Stimulated activated CD4-positive, alpha-beta T cell treated with anti-CD3 and anti-CD28 coated beads, Interleukin-2, amount 100 ng/mL, for 48 hours (primary cell): ENCODE measurements at regions not wholly inside any gene's neighbourhood (a gene's known extent, or its start where the extent isn't known, plus 50 kb on each side); places are given as distances from the start of the nearest gene placed in this dataset.
"Not testable (repeated sequence)": the region's sequence is repeated elsewhere in the genome, so short reads cannot be mapped to it uniquely, and the experiment has no call there.

Experiments used
- DNase-seq, 2 donors: peaks; one replicate each; pipeline ENCODE4 v3.0.0-alpha.2; 2020

DNA sequence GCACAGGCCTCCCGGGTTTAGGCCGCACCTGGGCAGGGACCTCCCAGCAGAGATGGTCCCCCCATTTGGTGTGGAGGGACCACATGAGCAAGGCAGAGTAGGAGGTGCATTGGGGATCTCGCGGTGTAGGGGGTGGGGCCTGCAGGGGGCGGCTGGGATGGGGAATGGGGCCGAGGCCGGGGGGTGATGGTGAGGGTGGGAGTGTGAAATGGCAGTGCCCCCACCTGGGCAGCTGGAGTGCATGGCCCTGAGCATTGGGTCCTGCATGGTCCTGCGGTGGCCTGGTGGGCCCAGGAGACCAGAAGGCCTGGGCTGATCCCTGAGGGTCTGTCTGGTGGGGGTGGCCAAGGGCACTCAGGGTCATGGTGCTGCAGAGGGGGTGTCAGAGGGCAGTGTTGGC, 111.8 kb downstream of the KIF26A start:
- no peak for DNase-seq

DNA sequence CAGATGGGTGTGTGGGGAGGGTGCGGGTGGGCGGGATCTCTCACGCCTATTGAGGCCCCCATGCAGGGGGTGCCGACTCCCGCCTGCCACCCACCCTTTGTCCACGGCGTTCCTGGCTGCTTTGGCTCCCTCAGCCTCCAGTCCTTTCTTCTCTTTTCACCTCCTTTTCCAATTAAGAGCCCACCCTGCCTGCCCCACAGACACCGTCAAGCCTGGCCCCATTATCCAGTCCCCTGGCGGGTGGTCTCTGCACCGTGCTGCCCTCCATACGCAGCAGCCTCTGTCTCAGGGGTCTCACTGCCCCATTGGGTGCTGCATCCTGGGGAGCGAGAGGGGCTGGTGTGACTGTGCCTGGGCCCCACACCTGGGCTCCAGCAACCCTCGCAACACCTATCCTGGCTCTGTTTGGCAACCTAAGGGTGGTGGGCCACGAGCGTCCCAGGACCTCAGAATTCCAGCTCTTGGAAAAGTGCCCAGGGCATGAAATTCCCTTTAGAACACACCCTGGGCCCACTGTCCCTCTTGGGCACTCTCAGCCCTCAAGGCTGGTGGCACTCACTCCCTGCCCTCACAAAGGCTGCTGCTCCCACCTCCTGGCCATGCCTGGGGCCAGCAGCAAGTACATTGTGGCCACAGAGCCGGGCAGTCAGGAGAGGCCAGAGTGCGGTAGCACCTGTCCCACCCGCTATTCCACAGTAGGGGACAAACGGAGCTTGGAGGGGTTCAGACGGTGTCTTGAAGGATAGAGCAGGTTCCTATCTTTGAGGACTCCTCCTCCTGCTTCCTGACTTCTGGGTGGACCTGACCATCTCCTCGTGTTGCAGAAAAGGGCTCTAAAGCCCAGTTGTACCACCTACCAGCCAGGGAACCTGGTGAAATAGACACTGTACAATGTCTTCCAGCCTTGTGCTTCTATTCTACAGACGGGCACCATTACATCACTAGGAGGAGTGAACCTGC, 114.1 kb downstream of the KIF26A start:
- no peak for DNase-seq

DNA sequence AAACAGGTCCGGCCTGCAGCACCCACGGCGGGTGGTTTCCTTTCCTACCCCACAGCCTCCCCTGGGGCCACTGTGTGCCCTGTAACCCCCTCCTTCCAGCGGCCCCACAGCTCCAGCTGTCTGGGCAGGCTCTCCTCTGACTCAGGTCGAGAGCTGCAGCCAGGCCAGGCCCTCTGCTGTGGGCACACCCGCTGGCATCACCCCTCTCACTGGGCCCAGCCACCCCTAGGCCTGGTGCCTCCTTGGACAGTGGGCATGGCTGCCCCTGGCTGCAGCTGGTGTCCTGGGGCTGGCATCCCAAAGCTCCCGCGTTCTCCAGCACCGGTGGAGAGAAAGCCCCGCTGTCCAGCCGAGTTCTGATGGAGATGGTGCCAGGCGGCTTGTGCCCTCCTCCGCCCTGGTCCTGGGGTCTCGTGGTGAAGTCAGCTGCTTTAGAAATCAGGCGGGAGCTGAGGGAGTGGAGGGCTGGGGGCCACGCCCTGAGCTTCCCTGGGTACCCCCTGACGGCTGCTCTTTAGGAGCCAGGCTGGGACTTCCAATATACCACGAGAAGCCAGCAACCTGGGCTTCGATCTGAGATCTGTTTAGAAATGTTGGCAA, 114.9 kb downstream of the KIF26A start:
- DNase-seq = no peak

DNA sequence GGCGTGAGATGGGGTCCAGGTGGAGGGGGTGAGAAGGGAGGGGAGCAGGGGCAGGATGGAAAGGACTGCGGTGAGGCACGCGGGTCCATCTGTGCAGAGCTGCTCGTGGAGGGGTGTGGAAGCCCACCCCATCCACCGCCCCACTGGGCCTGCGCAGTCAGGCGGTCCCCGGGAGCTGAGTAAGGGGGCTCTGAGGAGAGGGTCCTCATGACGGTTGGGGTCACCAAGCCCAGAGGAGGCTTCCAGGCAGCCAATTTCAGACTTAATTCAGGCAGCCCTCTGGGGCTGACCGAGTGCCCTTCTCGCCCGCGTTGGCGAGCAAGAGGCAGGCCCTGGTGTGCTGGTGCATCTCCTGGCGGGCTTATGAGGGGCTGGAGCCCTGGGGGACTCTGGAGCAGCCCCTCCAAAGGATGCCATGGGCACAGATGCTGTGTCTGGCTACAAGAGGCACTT, 115.5 kb downstream of the KIF26A start:
- DNase-seq = no peak

DNA sequence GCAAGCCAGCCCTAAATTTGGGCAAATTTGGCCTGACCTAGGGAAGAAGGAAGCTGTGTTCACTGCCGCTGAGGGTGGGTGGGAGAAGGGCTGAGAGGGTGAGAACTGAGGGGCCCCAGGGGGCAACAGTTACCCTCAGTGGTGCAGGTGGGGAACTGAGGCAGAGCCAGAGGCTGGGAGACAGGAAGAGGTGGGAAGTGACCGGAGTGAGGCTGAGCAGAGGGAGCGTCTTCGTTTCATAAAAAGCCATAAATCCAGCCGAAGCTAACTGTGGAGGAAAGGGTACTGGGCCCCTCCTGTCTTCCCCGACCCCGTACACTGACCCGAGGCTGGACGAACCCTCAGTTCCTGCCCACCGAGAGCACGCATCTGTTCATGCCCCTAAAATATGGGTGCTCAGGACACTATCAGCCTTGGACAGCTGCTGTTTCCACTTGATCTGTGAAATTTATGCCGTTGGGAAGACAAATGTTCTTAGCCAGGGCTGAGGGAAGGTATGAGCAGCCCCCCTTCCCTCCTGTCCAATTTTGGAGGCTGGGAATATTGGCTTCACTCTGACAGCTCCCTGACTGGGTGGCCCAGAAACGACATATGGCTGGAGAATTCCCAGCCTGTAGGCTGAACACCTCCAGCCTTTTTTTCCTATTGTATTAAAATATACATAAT, 116.5 kb downstream of the KIF26A start:
- no peak for DNase-seq

DNA sequence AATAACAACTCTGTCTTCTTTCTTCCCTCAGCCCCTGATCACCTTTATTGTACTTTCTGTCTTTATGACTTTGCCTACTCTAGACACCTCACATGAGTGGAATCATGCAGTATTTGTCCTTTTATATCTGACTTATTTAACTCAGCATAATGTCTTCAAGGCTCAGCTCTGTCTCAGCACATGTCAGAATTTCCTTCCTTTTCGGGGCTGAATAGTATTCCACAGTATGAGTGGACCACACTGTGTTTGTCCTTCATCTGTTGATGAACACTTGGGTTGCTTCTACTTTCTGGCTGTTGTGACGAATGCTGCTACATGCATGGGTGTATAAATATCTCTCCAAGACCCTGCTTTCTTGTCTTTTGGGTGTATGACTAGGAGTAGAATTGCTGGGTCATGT, 117.6 kb downstream of the KIF26A start:
- no peak for DNase-seq

DNA sequence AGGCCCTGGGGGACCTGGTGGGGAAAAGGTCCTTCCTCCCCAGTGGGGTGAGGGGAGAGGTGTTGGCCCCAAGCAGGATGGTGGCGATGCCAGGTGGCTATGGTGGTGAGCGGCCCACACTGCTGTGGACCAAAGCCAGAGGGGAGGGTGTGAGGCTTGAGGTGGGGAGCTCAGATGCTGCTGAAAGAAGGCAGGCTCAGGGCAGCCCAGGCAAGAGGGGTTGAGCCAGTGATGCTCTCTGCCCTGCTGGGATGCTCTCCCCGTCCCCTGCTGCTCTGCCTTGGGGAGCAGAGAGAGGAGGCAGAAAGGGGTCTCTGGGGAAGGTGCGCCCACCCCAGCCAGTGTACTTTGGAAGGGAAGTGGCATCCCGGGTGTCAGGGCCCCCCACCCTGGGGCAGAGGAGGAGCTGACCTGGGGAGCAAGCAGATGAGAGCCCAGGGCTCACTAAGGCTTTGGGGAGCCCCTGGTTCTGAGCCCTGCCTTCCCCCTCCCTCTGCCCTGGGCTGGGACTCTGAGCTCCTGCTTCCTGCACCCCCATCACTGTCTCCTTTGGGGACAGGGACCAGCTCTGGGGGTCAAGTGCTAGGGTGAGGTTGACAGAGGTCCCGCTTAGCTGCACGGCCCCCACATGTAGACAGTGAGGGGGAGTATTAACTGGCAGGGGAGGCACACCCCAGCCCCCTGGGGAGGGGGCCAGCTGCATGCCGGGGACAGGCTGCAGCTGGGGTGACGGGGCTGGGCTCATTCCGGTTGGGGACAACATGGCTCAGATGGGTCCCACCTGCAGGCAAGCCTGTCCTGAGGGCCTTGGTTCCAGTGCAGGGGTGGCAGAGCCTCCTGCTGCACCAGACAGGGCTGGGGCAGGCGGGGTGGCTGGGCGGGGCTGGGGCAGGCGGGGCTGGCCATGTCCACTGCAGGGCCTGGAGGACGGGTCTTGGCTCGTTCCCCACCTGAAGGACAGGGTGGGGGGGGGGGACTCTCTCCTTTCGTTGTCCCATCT, 124.4 kb downstream of the KIF26A start:
- DNase-seq = no peak

DNA sequence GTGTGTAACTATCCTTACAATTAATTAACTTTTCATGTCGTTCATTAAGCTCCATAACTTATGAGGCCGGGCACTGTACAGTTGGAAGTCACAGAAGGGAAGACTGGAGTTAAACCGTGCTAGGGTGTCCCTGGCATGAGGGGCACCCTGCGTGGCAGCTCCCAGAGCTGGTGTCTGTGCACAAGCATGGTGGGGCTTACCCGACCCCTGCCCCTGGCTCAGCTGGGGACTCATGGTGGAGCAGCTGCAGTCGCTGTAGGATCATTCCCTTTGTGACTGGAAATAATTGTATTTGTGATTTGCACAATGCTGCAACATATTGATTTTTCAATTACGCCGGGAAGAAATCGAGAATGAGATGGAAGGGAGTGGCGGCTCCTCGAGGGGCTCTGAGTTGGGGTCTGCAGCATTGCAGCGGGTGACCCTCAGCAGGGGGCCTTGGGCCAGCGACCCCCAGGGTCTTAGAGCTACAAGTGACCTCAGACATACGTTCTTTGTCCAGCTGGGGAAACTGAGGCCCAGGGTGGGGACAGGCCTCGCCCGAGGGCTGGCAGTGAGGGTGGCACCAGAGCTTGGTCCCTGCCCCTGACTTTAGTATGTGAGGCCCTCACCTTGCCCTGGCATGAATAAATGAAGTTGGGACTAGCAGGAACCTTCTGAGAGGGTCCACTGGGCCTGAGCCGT, 125.4 kb downstream of the KIF26A start:
- DNase-seq = no peak

DNA sequence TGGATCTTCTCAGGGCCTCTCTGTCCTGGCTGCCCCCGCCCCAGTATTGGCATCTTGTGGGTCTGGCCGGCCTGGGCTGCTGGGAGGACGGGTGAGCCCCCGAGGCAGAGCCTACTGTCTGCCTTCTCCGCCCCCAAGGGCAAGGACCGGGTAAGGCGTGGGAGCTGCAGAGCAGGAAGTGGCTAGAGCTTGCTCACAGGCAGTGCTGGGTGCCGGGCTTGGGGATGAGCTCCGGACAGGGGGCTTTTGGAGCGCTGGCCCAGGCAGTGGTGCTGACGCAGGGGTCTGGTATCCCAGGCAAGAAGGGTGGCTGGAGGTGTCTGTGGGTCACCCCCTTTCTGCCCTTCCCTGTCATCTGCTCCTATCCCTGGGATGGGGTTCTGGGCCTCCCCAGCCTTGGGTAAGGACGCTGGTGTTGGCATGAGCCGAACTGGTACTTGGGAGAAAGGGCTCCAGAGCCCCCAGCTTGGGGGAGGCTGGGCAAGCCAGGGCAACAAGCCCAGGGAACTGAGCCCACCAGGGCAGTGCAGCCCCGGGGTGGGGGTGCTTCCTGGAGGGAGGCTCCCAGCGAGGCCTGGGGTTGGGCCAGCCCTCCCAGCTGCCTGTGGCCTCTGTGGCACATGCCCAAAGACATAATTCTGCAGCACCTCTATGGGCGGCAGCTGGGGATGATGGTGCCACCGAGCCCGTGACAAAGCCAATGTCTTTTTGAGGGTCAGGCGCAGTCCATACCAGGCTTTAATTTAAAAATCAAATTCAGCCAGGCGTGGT, 126.3 kb downstream of the KIF26A start:
- no peak for DNase-seq

DNA sequence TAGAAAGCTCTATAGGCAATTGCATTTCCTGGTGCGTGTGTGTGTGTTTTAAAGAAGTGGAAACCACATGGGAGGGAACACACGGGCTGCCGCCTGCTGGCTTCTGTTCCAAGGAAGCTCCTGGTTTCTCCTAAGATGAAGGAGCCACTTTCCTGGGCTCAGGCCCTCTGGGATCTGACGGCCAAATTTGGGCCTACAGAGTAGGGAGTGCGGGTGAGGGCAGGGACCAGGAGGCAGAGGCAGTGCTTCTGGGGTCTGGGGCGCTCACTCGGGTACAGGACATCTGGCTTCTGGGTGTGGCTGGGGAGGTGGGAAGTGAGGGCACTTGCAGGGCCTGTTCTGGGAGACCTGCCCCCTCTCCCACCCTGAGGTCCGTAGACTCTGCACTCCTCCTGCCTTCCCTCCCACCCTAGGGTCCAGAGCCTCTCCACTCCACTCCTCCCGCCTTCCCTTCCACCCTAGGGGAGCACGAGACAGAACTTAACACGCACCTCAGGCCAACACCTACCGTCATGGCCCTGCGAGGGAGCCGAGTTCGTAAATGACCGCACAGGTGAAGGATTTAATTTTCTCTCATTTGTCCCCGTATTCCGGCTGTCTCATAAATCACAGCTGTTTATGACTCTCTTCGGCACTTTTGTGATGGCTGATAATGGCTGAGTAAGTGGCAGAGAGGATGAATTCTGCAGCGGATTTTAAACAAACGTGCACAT, 127.7 kb downstream of the KIF26A start:
- no peak for DNase-seq

DNA sequence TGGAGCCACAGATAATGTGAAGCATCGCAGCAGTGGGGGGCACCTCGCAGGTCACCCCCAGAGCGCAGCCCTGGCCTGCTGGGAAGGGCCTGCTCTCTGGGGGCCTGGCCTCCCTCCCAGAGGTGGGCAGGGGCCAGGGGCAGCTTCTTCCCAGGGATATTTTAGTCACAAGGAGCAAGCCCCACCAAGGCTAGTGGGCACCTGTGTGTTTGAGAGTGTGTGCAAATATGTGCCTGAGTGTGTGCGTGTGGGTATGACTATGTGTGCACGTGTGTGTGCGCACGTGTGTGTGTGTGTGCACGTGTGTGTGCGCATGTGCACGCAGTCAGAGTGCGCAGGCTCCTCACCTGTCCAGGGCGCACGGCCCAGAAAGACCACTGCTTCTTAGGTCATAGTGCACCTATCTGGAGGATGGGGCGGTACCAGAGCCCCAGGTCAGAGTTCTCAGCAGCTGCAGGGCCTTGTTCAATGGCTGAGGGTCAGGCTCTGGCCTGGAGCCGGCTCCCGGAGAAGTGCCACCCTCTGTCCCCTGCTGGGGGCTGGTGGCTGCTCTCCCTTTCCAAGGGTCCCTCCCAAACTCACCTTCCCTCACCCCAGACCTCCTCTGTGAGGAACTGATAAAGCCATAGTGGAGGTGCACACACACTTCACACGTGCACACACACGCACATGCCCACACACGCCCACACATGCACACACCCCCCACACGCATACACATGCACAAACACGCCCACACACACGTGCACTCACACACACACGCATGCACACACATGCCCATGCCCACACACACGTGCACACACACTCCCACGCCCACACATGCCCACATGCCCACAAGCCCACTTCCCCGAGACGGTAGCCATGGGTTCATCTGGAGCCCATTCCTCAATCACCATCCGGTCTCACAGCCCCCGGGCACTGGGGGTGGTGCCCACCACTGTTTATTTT, 128.5 kb downstream of the KIF26A start:
- DNase-seq = no peak

DNA sequence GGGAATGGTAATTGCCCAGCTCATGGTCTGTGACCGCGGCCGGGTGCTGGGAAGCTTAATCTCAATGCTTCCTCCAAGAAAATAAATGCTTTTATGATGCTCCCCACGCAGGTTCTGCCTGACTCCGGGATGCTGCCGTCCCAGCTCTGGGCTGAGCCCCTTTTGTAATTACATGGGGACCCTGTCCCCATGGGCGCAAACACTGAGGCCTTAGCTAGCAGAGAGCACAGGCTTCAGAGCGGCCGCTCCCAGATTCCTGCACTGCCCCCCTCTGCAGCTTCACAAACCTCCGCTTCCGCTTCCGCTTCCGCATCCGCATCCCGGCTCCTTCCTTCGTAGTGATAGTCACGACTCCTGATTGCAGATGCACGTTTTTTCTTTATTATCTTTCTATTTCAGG, 129.5 kb downstream of the KIF26A start:
- no peak for DNase-seq

DNA sequence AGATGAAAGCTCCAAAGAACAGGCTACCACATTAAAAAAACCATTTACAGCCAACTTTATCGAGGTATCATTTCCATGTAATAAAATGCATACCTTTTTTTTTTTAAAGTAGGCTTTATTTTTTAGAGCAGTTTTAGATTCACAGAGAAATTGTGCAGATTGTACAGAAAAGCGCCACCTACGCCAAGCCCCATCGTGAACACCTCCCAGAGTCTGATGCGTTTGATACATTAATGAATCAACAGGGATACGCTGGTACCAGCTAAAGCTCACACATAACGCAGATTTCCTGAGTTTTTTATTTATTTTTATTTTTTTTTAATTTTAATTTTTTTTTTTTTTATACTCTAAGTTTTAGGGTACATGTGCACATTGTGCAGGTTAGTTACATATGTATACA, 129.9 kb downstream of the KIF26A start:
- DNase-seq = no peak

DNA sequence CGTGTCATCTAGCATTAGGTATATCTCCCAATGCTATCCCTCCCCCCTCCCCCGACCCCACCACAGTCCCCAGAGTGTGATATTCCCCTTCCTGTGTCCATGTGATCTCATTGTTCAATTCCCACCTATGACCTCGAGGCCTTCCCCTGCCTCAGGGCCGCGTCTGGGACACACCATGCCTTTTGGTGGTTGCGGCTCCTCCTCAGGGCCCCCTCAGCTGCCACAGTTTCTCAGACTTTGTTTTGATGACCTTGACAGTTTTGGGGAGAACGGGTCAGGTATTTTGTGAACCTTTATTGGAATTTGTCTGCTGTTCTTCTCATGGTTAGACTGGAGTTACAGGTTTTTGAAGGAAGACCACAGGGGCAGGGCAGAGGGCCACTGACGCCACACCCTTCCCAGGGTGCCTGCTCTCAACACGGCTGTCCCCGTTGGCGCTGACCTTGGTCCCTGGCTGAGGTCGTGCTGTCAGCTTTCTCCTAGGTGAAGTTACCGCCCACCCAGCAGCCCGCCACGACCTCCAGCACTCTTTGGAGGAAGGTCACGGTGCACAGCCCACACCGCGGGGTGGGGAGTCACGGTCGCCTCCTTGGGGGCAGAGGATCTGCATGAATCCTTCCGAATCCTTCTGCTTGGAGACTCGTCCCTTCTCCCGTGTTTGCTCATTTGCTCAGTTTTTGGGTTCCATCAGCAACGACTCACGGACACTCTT, 130.5 kb downstream of the KIF26A start:
- DNase-seq = no peak

DNA sequence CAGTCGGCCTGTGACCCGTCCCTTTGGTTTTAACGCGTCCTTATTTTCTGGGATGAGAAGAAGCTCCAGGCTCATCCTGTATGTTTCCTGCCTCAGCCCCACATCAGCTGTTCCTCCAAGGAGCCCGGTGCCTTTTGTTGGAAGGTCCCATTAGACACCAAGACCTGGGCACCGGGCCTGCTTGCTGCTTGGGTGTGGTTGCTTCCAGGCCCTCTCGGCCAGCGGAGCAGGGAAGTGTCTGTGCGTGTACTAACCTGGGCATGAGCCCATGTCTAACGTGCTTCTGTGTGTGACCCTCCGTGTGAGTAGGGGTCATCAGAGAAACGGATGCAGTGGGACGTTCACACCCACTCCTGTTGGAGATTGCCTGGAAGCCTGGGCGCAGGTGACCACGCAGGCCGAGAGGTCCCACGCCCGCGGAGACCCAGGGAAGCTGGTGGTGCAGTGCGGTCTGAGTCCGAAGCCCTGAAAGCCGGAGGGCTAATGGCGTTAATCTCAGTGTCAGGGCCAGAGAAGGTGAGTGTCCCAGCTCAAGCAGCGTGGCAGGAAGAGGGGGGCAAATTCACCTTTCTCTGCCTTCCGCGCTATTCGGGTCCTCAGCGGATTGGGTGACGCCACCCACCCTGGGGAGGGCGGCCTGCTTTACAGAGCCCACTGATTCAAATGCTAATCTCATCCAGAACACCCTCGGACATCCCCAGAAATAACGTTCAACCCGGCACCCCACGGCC, 131.3 kb downstream of the KIF26A start:
- DNase-seq = not testable (repeated sequence)

DNA sequence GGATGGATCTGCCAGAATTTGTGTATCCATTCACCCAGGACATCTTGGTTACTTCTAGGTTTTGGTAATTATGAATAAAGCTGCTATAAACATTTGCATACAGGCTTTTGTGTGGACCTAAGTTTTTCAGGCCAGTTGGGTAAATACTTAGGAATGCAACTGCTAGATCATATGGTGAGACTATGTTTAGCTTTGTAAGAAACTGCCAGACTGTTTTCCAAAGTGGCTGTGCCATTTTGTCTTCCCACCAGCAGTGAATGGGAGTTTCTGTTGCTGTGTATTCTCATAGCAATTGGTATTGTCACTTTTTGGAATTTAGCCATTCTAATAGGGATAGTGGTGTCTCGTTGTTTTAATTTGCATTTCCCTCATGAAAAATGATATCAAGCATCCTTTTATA, 133.0 kb downstream of the KIF26A start:
- no peak for DNase-seq

DNA sequence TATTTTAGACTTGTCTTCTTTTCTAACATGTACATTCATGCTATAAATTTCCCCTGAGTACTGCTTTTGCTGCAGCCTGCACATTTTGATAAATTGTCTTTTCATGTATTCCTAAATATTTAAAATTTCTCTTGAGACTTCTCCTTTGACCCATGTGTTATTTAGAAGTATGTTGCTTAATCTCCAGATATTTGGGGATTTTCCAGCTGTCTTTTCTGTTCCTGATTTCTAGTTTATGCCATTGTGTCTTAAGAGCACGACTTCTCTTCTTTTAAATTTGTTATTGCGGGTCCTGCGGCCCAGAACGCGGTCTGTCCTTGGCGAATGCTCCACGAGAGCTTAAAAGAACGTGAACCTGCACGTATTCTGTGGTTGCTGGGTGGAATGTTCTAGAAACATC, 136.4 kb downstream of the KIF26A start:
- DNase-seq = no peak
